HG02973 (cell line): ENCODE measurements at regions not wholly inside any gene's neighbourhood (a gene's known extent, or its start where the extent isn't known, plus 50 kb on each side); places are given as distances from the start of the nearest gene placed in this dataset.

Source experiments
- ATAC-seq: cut with Tn5 transposase; IDR thresholded peaks from one replicate; pipeline ENCODE4 v1.9.1; 2021; ENCODE audit warnings: moderate library complexity; ENCODE audit not compliant: unreplicated experiment

- no peak for ATAC-seq
These were observed 571.5 kb downstream of the IRS1 start for GRCh38 chr2:226228080-226228479.

DNA sequence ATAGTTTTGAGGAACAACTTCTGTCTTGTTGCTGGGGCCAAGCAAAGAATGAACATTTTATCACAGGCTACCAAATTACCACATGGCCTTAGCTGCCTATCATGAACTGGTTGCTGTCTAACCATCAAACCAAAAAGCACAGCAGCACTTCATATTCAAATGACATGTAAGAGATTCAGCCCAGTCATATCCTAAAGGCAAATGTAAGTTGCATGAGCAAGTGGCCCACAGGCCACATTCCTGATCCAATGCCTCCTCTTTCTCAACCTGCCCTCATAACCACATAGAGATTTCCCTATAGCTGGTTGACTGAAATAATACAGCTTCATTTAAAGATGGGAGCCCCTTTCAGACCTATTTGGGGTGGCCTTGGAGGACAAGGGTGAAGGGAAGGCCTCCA lies 572.3 kb downstream of the IRS1 start:
- ATAC-seq = no peak

DNA sequence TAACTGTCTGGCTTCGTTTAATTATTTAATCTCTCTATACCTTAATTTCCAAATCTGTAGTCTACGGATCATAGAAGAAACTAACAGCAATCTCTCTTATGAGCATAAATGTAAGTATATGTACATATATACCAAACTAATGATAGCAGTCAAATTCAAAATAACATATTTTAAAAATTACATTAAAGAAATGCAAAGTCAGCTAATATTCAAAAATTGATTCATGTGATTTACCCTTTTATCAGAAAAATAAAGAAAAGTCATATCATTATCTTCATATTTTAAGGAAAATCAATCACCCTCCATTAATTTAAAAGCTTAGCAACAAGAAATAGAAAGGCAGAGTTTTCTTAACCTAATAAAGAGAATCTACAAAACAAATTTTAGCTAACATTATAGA lies 575.9 kb downstream of the IRS1 start:
- no peak for ATAC-seq

GRCh38 chr2:226220511-226220910 lies 579.1 kb downstream of the IRS1 start:
- ATAC-seq = no peak

- no peak for ATAC-seq
These were observed 582.4 kb downstream of the IRS1 start for GRCh38 chr2:226217191-226217590.

- no peak for ATAC-seq
These were observed 583.0 kb downstream of the IRS1 start for GRCh38 chr2:226216575-226216974.

GRCh38 chr2:226215902-226216503 lies 583.6 kb downstream of the IRS1 start:
- peak; percentile 88 for ATAC-seq

DNA sequence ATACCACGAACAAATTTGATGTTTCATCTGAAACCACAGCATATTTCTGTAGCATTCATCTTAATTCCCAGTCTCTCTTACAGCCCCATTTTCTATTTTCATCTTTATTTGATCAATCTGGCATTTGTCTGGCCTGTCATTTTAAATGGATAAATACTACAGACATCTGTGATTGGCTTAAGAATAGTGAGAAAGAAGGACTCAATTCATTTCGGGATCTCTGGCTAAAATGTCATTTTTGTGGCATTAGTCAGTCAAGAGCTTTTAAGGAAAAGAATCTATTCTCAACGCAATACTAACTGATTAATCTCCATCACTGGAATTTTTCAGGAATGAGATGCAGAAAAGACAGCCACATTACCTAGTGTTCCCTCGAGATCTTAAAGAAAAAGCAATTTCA lies 585.9 kb downstream of the IRS1 start:
- ATAC-seq = no peak

GRCh38 chr2:226211439-226211838 lies 588.2 kb downstream of the IRS1 start:
- ATAC-seq = no peak

DNA sequence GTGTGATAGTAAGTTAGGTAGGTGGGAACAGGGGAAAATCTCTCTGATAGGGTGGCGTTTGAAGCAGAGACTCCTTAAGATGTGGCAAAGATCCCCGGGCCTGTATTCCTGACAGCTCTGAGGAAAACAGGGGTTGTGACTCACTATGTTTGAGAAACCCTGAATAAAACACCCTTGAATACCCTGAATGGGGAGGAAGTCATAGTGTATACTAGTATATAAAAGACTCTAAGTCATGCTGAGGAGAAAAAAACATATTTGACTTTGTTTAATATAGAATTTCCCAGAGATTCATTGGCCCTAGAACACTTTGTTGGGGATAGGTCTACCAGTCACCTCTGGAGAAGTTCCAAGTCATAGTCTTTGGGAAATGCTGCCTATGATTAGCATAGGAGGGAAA lies 590.9 kb downstream of the IRS1 start:
- ATAC-seq = no peak

DNA sequence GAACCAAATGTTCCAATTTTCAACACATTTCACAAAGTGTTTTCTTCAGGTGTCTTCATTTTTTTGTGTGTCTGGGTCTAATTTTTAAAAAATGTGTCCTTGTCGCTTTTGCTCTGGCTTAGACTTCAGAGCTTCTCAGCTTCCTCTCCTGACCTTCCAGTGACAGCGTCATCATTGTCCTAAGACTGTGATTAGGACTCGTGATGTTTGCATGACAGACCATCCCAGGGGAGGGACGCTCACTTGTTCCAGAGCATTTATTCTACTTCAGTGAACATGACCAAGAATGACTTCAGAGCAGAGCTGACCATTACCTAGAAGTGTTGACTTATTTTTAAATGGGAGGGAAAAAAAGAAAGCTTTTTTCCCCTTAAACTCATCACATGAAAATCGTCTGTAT lies 591.9 kb downstream of the IRS1 start:
- ATAC-seq = no peak

GRCh38 chr2:226199555-226199954 lies 600.1 kb downstream of the IRS1 start:
- no peak for ATAC-seq

DNA sequence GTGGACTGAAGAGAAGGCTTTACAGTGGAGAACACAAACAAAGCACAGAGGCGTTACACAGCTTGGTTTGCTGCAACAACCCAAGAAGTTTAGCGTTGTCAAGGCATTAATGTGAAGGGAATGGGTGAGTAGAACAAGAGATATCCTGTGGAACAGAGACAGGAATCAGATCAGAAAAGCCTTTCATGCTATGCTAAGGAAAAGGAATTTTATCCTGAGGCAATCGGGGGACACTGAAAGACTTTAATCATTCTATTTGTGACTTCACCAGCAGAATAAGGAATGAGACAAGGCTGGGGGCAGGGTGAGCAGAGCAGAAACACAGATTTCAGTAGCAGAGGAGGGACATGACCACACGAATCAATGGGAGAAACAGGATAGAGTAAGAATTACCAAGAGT lies 600.7 kb downstream of the IRS1 start:
- ATAC-seq = no peak

GRCh38 chr2:226190479-226191252 lies 609.0 kb downstream of the IRS1 start:
- no peak for ATAC-seq

DNA sequence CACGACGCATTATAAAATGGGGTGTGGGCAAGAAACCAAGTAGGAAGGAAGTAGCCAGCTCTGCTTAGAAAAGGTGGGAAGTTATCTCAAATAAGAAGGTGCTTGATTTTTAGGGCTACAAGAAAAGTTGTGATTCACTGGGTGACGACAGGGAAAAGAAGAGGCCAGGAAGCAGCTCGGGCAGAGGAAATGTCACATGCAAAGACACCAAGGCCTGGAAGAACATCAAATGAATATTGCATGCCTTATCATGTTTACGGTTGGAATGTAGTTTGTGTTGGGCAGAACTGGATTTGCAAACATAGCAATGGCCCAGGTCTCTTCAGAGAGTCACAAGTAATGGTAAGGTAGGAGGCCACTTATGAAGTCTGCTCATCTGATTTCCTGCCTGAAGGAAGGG lies 610.6 kb downstream of the IRS1 start:
- ATAC-seq = no peak

DNA sequence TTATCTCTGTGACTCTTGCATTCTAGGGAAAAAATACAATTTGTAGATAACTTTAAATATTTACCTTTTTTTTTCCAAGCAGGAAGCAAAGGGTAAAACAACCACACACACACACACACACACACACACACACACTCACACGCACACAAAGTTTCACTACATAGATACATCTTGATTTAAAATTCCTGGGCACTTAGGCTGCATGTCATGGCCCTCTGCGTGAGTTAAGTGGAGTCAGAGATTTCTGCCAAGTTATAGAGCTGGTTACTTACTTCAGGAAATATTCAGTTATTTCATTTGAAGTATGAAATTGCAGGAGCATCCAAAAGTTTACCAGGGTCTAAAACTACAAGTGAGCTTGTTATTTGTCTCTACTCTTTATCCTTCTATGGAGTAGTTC lies 612.0 kb downstream of the IRS1 start:
- no peak for ATAC-seq

GRCh38 chr2:226187156-226187555 lies 612.5 kb downstream of the IRS1 start:
- no peak for ATAC-seq

- no peak for ATAC-seq
These were observed 613.9 kb downstream of the IRS1 start for GRCh38 chr2:226185616-226186211.

GRCh38 chr2:226184940-226185615 lies 614.5 kb downstream of the IRS1 start:
- ATAC-seq = no peak

DNA sequence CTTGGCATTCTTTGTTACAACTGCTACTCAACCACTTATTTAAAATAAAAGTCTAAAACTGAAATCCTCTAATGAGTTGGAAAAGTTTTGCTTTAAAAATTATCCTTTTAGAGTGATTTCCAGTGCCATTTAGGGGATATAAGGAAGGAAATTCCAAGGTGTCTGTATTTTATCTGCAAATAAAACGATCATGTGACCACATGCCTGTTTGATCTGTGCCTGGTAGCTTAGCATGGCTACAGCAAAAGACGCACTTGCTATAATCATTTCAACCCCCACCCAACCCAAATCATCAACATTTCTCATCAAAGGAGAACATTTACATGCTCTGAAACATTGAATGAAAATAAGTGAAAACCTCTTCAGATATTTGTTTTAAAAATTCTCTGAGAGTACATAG lies 615.1 kb downstream of the IRS1 start:
- no peak for ATAC-seq

- ATAC-seq = no peak
These were observed 616.1 kb downstream of the IRS1 start for GRCh38 chr2:226183550-226183949.

GRCh38 chr2:226183033-226183432 lies 616.6 kb downstream of the IRS1 start:
- no peak for ATAC-seq
